WTC11 (cell line): ENCODE measurements at regions not wholly inside any gene's neighbourhood (a gene's known extent, or its start where the extent isn't known, plus 50 kb on each side); places are given as distances from the start of the nearest gene placed in this dataset.

Experiments
- ATAC-seq: fragments of 200-7000 bp; cut with Tn5 transposase; 2 replicates; pipeline ENCODE4 v1.10.0; 2021; ENCODE audit warnings: mild to moderate bottlenecking, moderate library complexity
- CTCF ChIA-PET: fragments of 300-600 bp; sonication (Branson Sonifier 250); formaldehyde crosslinking; loops from one replicate; lab custom pipeline; 2021; ENCODE audit warnings: antibody characterized with exemption; lab: Charles Lee
- POLR2A ChIA-PET: fragments of 350-600 bp; sonication (Branson Sonifier 250); formaldehyde crosslinking; loops from one replicate; lab custom pipeline; 2021; ENCODE audit warnings: antibody characterized with exemption; lab: Charles Lee
- DNase-seq: peaks from one replicate; pipeline ENCODE4 v3.0.0; 2021; ENCODE audit warnings: low spot score
- H3K27ac Mint-ChIP-seq: 2 replicates; pipeline ENCODE4 v1.8.0; 2021; ENCODE audit warnings: mixed read lengths
- H3K27me3 Mint-ChIP-seq: 2 replicates; pipeline ENCODE4 v1.8.0; 2021; ENCODE audit warnings: low read depth, mild to moderate bottlenecking, moderate library complexity, mixed read lengths
- H3K36me3 Mint-ChIP-seq: 2 replicates; pipeline ENCODE4 v1.8.0; 2021; ENCODE audit warnings: mixed read lengths
- H3K4me1 Mint-ChIP-seq: 2 replicates; pipeline ENCODE4 v1.8.0; 2022; ENCODE audit warnings: mixed read lengths
- H3K4me3 Mint-ChIP-seq: 2 replicates; pipeline ENCODE4 v1.8.0; 2021; ENCODE audit warnings: mild to moderate bottlenecking, moderate library complexity, mixed read lengths
- H3K9me3 Mint-ChIP-seq: 2 replicates; pipeline ENCODE4 v1.8.0; 2021; ENCODE audit warnings: mixed read lengths
- JUN ChIP-seq: sonication (generic); formaldehyde crosslinking; IDR thresholded peaks from 2 replicates; pipeline ENCODE4 v1.8.0; 2023; ENCODE audit warnings: mild to moderate bottlenecking, missing genetic modification reagents
- MXD4 ChIP-seq: fragments of 250-450 bp; sonication (Bioruptor Pico); IDR thresholded peaks from 2 replicates; pipeline ENCODE4 v1.8.0; 2021; ENCODE audit warnings: mild to moderate bottlenecking, moderate library complexity, borderline replicate concordance
- MYBL2 ChIP-seq: sonication (generic); formaldehyde crosslinking; IDR thresholded peaks from 2 replicates; pipeline ENCODE4 v1.8.1; 2023; ENCODE audit warnings: mild to moderate bottlenecking, moderate library complexity, missing genetic modification reagents
- NFE2L1 ChIP-seq: sonication (generic); formaldehyde crosslinking; IDR thresholded peaks from 2 replicates; pipeline ENCODE4 v1.8.1; 2023; ENCODE audit warnings: missing genetic modification reagents
- NR1H2 ChIP-seq: sonication (generic); formaldehyde crosslinking; IDR thresholded peaks from 2 replicates; pipeline ENCODE4 v1.9.0; 2021; ENCODE audit warnings: mild to moderate bottlenecking, moderate library complexity, missing genetic modification reagents
- NR3C1 ChIP-seq: sonication (generic); formaldehyde crosslinking; conservative IDR thresholded peaks from 2 replicates; pipeline ENCODE4 v1.8.1; 2023; ENCODE audit warnings: low read depth, mild to moderate bottlenecking, missing genetic modification reagents
- RELA ChIP-seq: sonication (generic); formaldehyde crosslinking; IDR thresholded peaks from 2 replicates; pipeline ENCODE4 v1.8.1; 2022; ENCODE audit warnings: missing genetic modification reagents, mild to moderate bottlenecking, borderline replicate concordance
- RORB ChIP-seq: fragments of 250-450 bp; sonication (Bioruptor Pico); IDR thresholded peaks from 2 replicates; pipeline ENCODE4 v1.9.0; 2021; ENCODE audit warnings: mild to moderate bottlenecking
- SMAD3 ChIP-seq: sonication (generic); formaldehyde crosslinking; IDR thresholded peaks from 2 replicates; pipeline ENCODE4 v1.8.0; 2022; ENCODE audit warnings: missing genetic modification reagents, mild to moderate bottlenecking, borderline replicate concordance
- ZBTB21 ChIP-seq: sonication (generic); formaldehyde crosslinking; IDR thresholded peaks from 2 replicates; pipeline ENCODE4 v1.8.1; 2023; ENCODE audit warnings: mild to moderate bottlenecking, missing genetic modification reagents, borderline replicate concordance
- ZMAT4 ChIP-seq: fragments of 250-450 bp; sonication (Bioruptor Pico); IDR thresholded peaks from 2 replicates; pipeline ENCODE4 v1.9.0; 2021; ENCODE audit warnings: mild to moderate bottlenecking
- ZNF121 ChIP-seq: sonication (generic); formaldehyde crosslinking; IDR thresholded peaks from 2 replicates; pipeline ENCODE4 v1.8.0; 2023; ENCODE audit warnings: missing genetic modification reagents
- ZNF138 ChIP-seq: sonication (generic); formaldehyde crosslinking; conservative IDR thresholded peaks from 2 replicates; pipeline ENCODE4 v1.8.1; 2022; ENCODE audit warnings: mild to moderate bottlenecking, moderate library complexity, missing genetic modification reagents
- ZNF219 ChIP-seq: sonication (generic); formaldehyde crosslinking; IDR thresholded peaks from 2 replicates; pipeline ENCODE4 v1.8.0; 2023; ENCODE audit warnings: missing genetic modification reagents, mild to moderate bottlenecking, borderline replicate concordance
- ZNF416 ChIP-seq: fragments of 250-450 bp; sonication (Bioruptor Pico); IDR thresholded peaks from 2 replicates; pipeline ENCODE4 v1.9.0; 2021; ENCODE audit warnings: mild to moderate bottlenecking, inconsistent platforms
- ZNF423 ChIP-seq: fragments of 250-450 bp; sonication (Bioruptor Pico); IDR thresholded peaks from 2 replicates; pipeline ENCODE4 v2.1.2; 2022; ENCODE audit warnings: mild to moderate bottlenecking, moderate library complexity
- TF ChIP-seq, protein P1 (sequence below): sonication (generic); formaldehyde crosslinking; IDR thresholded peaks from 2 replicates; pipeline ENCODE4 v1.8.0; 2023; ENCODE audit warnings: missing genetic modification reagents
- TF ChIP-seq, protein P2 (sequence below): sonication (generic); formaldehyde crosslinking; IDR thresholded peaks from 2 replicates; pipeline ENCODE4 v1.8.1; 2022; ENCODE audit warnings: missing genetic modification reagents, borderline replicate concordance
- TF ChIP-seq, protein P3 (sequence below): sonication (generic); formaldehyde crosslinking; IDR thresholded peaks from 2 replicates; pipeline ENCODE4 v1.8.1; 2023; ENCODE audit warnings: mild to moderate bottlenecking, missing genetic modification reagents
- TF ChIP-seq, protein P4 (sequence below): sonication (generic); formaldehyde crosslinking; IDR thresholded peaks from 2 replicates; pipeline ENCODE4 v1.8.1; 2022; ENCODE audit warnings: mild to moderate bottlenecking, missing genetic modification reagents, moderate library complexity, borderline replicate concordance

DNA sequence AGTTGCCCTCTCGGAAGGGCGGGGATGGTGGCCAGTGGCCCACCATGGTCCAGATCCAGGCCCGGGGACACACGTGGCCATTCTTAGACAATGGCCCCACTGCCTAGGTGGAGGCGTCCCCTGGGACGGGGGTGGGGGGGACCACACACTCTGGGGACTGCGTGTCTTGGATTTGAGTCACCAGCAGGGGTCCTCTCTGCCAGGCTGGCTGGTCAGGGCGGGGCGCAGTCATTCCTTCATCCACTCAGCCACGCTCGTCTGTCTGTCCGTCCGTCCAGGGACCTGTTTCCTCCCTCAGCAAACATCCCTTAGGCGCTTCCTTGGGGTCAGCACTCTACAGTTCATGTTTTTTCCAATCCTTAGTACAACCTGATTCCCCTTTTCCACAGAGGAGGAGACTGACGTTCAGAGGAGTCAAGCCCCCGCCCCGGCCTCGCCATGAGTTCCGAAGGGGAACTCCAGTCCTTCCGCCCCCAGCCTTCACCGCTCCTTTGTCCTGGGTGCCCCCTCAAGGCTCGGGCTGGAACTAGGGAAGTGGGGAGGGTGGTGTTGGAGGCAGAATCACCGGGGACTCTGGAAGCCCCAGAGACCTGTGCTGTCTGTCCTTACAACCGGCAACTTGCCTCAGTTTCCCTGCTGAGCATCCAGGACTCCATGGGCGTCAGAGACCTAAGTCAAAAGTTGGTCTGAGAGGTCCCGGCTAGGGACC lies 276.6 kb upstream of the MVB12B start (continued):
- TF ChIP-seq ZNF416 (CRISPR knock-in tag) (no peak), MXD4 (CRISPR knock-in tag) (no peak), NR1H2 (CRISPR knock-in tag) (no peak), ZNF121 (CRISPR knock-in tag) (no peak)

- Mint-ChIP-seq H3K27me3 (peaks cover 5% of the 10 kb centered on the region), H3K27ac (no peak overlapping the region), H3K4me3 (no peak overlapping the region), H3K4me1 (no peaks in the 10 kb centered on the region), H3K9me3 (peaks cover 6% of the 10 kb centered on the region), H3K36me3 (peaks cover 2% of the 10 kb centered on the region; the same call in 1 of the 2 replicates)
- ChIA-PET CTCF (interaction anchor here (1.4 kb wide), 1 partner anchor 107 kb away, joined by 3 read pairs; no protein-coding TSS in a partner anchor), POLR2A (no interaction called here)
- DNase-seq (no peak), ATAC-seq (no peak)
- TF ChIP-seq ZNF219 (CRISPR knock-in tag) (no peak), ZNF138 (no peak), RORB (CRISPR knock-in tag) (no peak), SMAD3 (CRISPR knock-in tag) (no peak)
- TF ChIP-seq, protein P1, sequence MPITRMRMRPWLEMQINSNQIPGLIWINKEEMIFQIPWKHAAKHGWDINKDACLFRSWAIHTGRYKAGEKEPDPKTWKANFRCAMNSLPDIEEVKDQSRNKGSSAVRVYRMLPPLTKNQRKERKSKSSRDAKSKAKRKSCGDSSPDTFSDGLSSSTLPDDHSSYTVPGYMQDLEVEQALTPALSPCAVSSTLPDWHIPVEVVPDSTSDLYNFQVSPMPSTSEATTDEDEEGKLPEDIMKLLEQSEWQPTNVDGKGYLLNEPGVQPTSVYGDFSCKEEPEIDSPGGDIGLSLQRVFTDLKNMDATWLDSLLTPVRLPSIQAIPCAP (CRISPR knock-in tag): no peak
These were observed 276.0 kb upstream of the MVB12B start for GRCh38 chr9:126050605-126050990.

DNA sequence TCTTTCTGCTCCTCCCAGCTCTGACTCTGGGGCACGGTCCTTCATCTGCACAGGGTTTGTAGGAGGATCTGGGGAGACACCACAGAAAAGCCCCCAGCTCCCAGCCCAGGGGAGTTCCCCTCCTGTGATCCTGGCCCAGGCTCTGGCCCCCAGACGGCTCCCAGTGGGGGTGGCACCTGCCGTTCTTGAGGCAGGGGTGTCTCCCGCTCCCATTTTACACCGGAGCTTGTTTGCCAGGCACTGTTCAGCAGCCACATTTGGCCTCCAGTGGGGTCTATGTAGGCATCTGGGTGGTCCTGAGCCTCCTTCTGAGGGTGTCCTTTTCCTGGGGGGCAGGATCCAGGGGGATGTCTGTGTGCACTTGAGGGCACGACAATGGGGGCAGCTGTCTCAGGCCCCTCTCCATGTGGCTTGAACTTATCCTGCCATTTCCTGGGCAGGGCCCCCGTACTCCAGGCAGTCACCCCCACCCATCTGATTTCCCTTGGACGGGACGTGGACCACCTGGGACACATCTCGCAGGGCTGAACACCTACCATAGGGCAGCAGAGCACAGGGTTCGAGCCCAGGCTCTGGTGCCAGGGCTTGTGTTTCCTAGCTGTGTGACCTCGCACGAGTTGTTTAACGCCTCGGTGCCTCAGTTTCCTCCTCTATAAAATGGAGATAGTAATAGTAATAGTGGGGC lies 275.0 kb upstream of the MVB12B start:
- POLR2A ChIA-PET: no interaction called here

DNA sequence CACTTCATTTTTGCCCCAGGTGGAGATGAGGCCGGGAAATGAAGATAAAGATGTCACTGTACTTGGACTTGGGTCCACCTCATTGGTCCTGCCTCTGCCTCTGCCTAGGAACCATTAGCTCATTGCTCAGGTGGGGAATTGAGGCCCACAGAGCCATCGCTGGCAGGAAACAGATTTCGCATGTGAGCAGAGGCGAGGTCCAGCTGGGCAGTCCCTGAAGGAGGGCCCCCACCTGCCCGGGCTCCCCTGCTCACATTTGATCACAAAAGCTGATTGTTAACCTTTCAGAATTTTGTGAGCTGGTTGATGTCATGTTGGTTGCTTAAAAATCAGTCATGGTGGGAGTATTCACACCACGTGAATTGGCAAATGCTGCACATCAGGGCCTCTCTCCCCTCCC lies 273.8 kb upstream of the MVB12B start:
- no peak for ATAC-seq
- H3K36me3 Mint-ChIP-seq: no peaks in the 10 kb centered on the region
- no peak overlapping the region for H3K27ac Mint-ChIP-seq
- H3K9me3 Mint-ChIP-seq: no peaks in the 10 kb centered on the region
- H3K4me1 Mint-ChIP-seq: peaks cover 7% of the 10 kb centered on the region
- CTCF ChIA-PET: interaction anchor here (0.5 kb wide), 1 partner anchor 1237 kb away, joined by 3 read pairs; no protein-coding TSS in a partner anchor
- DNase-seq: no peak
- H3K27me3 Mint-ChIP-seq: peaks cover 5% of the 10 kb centered on the region
- H3K4me3 Mint-ChIP-seq: no peak overlapping the region
- POLR2A ChIA-PET: no interaction called here
- TF ChIP-seq ZBTB21 (CRISPR knock-in tag): no peak
- TF ChIP-seq, protein P1 (CRISPR knock-in tag): no peak
- no peak for TF ChIP-seq MYBL2 (CRISPR knock-in tag)
- no peak for TF ChIP-seq JUN (CRISPR knock-in tag)
- no peak for TF ChIP-seq RELA (CRISPR knock-in tag)
- TF ChIP-seq, protein P2, sequence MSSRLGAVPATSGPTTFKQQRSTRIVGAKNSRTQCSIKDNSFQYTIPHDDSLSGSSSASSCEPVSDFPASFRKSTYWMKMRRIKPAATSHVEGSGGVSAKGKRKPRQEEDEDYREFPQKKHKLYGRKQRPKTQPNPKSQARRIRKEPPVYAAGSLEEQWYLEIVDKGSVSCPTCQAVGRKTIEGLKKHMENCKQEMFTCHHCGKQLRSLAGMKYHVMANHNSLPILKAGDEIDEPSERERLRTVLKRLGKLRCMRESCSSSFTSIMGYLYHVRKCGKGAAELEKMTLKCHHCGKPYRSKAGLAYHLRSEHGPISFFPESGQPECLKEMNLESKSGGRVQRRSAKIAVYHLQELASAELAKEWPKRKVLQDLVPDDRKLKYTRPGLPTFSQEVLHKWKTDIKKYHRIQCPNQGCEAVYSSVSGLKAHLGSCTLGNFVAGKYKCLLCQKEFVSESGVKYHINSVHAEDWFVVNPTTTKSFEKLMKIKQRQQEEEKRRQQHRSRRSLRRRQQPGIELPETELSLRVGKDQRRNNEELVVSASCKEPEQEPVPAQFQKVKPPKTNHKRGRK (CRISPR knock-in tag): no peak
- no peak for TF ChIP-seq ZNF423 (CRISPR knock-in tag)

More for the DNA sequence above, 275.0 kb upstream of the MVB12B start:
- H3K36me3 Mint-ChIP-seq: no peaks in the 10 kb centered on the region
- H3K4me1 Mint-ChIP-seq: no peaks in the 10 kb centered on the region
- no peak overlapping the region for H3K4me3 Mint-ChIP-seq
- CTCF ChIA-PET: no interaction called here
- no peak overlapping the region for H3K27ac Mint-ChIP-seq
- ATAC-seq: no peak
- H3K9me3 Mint-ChIP-seq: no peaks in the 10 kb centered on the region
- TF ChIP-seq, protein P3, sequence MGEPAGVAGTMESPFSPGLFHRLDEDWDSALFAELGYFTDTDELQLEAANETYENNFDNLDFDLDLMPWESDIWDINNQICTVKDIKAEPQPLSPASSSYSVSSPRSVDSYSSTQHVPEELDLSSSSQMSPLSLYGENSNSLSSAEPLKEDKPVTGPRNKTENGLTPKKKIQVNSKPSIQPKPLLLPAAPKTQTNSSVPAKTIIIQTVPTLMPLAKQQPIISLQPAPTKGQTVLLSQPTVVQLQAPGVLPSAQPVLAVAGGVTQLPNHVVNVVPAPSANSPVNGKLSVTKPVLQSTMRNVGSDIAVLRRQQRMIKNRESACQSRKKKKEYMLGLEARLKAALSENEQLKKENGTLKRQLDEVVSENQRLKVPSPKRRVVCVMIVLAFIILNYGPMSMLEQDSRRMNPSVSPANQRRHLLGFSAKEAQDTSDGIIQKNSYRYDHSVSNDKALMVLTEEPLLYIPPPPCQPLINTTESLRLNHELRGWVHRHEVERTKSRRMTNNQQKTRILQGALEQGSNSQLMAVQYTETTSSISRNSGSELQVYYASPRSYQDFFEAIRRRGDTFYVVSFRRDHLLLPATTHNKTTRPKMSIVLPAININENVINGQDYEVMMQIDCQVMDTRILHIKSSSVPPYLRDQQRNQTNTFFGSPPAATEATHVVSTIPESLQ (CRISPR knock-in tag): no peak
- no peak for TF ChIP-seq ZMAT4 (CRISPR knock-in tag)
- TF ChIP-seq, protein P4, sequence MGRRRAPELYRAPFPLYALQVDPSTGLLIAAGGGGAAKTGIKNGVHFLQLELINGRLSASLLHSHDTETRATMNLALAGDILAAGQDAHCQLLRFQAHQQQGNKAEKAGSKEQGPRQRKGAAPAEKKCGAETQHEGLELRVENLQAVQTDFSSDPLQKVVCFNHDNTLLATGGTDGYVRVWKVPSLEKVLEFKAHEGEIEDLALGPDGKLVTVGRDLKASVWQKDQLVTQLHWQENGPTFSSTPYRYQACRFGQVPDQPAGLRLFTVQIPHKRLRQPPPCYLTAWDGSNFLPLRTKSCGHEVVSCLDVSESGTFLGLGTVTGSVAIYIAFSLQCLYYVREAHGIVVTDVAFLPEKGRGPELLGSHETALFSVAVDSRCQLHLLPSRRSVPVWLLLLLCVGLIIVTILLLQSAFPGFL (CRISPR knock-in tag): no peak
- TF ChIP-seq NR3C1 (CRISPR knock-in tag): no peak
- no peak for TF ChIP-seq ZNF416 (CRISPR knock-in tag)
- no peak for TF ChIP-seq NFE2L1 (CRISPR knock-in tag)
- TF ChIP-seq, all 79 proteins: peak for 0
- DNase-seq: no peak
- peaks cover 5% of the 10 kb centered on the region for H3K27me3 Mint-ChIP-seq
